ENCODE measurements at regions not wholly inside any gene's neighbourhood (a gene's known extent, or its start where the extent isn't known, plus 50 kb on each side); places are given as distances from the start of the nearest gene placed in this dataset.

DNA sequence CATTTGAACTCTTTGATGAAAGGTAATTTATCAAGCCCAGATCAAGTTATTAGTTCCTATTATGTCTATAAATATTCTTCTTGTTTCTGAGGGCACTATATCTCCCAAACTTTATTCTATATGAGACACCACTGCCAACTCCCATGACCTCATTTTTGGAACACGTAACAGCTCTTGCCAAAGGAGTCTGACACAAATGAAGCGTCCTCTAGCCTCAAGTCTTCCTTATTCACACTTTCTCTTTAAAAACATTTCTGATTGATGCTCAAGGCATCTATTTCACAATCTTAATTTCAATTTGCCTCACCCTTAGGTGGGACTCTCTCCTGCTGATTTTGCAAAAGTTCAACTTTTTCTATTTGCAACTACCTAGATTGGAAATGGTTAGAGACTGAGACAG lies 848.4 kb downstream of the GATA3 start:
- WGBS (ENCODE audit: extremely low coverage, insufficient coverage, insufficient read length): no CpG with 5 or more reads among the region's 2 CpGs
- H3K36me3 ChIP-seq (ENCODE audit: control insufficient read depth in 1 of 2, insufficient read depth in 2 of 2, low read length in 2 of 2): no peaks in the 10 kb centered on the region
- no peaks in the 10 kb centered on the region for H3K79me2 ChIP-seq (ENCODE audit: control insufficient read depth, insufficient read depth, low read length, poor library complexity)
- H2AFZ ChIP-seq (ENCODE audit: insufficient read depth, low read length, poor library complexity): no peak overlapping the region
- H4K91ac ChIP-seq (ENCODE audit: low read depth, low read length): no peak overlapping the region
- H3K9me3 ChIP-seq (ENCODE audit: insufficient read depth, low read depth, low read length): no peaks in the 10 kb centered on the region
- H3K4me2 ChIP-seq (ENCODE audit: low read length): no peak overlapping the region
- no peak for DNase-seq
- H3K27me3 ChIP-seq (ENCODE audit: insufficient read depth, low read length): no peaks in the 10 kb centered on the region
- no peak overlapping the region for H3K9ac ChIP-seq (ENCODE audit: low read length)
- H3K23ac ChIP-seq (ENCODE audit: low read length): no peak overlapping the region
- no peak overlapping the region for H2BK12ac ChIP-seq (ENCODE audit: low read length)
- no peak overlapping the region for H2BK120ac ChIP-seq (ENCODE audit: insufficient read depth, low read length, poor library complexity)
- H2AK5ac ChIP-seq (ENCODE audit: low read length): no peak overlapping the region
- no peak overlapping the region for H4K8ac ChIP-seq (ENCODE audit: low read depth, low read length)
- H2BK5ac ChIP-seq (ENCODE audit: low read depth, low read length, poor library complexity): no peak overlapping the region
- H4K12ac ChIP-seq (ENCODE audit: low read depth, low read length): no peak overlapping the region
- no peak overlapping the region for H3K4me3 ChIP-seq (ENCODE audit: low read depth, low read length)
- no peak overlapping the region for H3K18ac ChIP-seq (ENCODE audit: low read length)
- no peak overlapping the region for H3K27ac ChIP-seq (ENCODE audit: low read depth, low read length)
- H3K4ac ChIP-seq (ENCODE audit: low read depth, low read length): no peak overlapping the region
- no peaks in the 10 kb centered on the region for H3K79me1 ChIP-seq (ENCODE audit: low read length)
- H3K4me1 ChIP-seq (ENCODE audit: control insufficient read depth in 1 of 2, insufficient read depth in 2 of 2, low read length in 2 of 2): no peaks in the 10 kb centered on the region
- no peak overlapping the region for H3K14ac ChIP-seq (ENCODE audit: low read length)

GRCh38 chr10:8908013-8908412 lies 853.5 kb downstream of the GATA3 start:
- Histone ChIP-seq H2AK5ac (ENCODE audit: low read length) (no peak overlapping the region), H3K27ac (ENCODE audit: low read depth, low read length) (no peak overlapping the region), H3K23ac (ENCODE audit: low read length) (no peak overlapping the region), H3K9me3 (ENCODE audit: insufficient read depth, low read depth, low read length) (no peaks in the 10 kb centered on the region), H3K18ac (ENCODE audit: low read length) (no peak overlapping the region), H3K4me1 (ENCODE audit: control insufficient read depth in 1 of 2, insufficient read depth in 2 of 2, low read length in 2 of 2) (no peaks in the 10 kb centered on the region), H2AFZ (ENCODE audit: insufficient read depth, low read length, poor library complexity) (no peak overlapping the region), H3K14ac (ENCODE audit: low read length) (no peak overlapping the region), H3K27me3 (ENCODE audit: insufficient read depth, low read length) (no peaks in the 10 kb centered on the region), H3K79me1 (ENCODE audit: low read length) (no peaks in the 10 kb centered on the region), H3K79me2 (ENCODE audit: control insufficient read depth, insufficient read depth, low read length, poor library complexity) (no peaks in the 10 kb centered on the region), H3K9ac (ENCODE audit: low read length) (no peak overlapping the region), H2BK120ac (ENCODE audit: insufficient read depth, low read length, poor library complexity) (no peak overlapping the region), H4K8ac (ENCODE audit: low read depth, low read length) (no peak overlapping the region), H3K36me3 (ENCODE audit: control insufficient read depth in 1 of 2, insufficient read depth in 2 of 2, low read length in 2 of 2) (no peaks in the 10 kb centered on the region), H4K91ac (ENCODE audit: low read depth, low read length) (no peak overlapping the region), H3K4me2 (ENCODE audit: low read length) (no peak overlapping the region), H2BK12ac (ENCODE audit: low read length) (no peak overlapping the region), H2BK5ac (ENCODE audit: low read depth, low read length, poor library complexity) (no peak overlapping the region), H3K4me3 (ENCODE audit: low read depth, low read length) (no peak overlapping the region), H4K12ac (ENCODE audit: low read depth, low read length) (no peak overlapping the region), H3K4ac (ENCODE audit: low read depth, low read length) (no peak overlapping the region)
- no peak for DNase-seq
- no CpG with 5 or more reads among the region's 4 CpGs for WGBS (ENCODE audit: extremely low coverage, insufficient coverage, insufficient read length)

GRCh38 chr10:8910314-8910713 lies 855.8 kb downstream of the GATA3 start:
- Histone ChIP-seq H3K27me3 (ENCODE audit: insufficient read depth, low read length) (no peaks in the 10 kb centered on the region), H3K23ac (ENCODE audit: low read length) (no peak overlapping the region), H3K4ac (ENCODE audit: low read depth, low read length) (no peak overlapping the region), H4K12ac (ENCODE audit: low read depth, low read length) (no peak overlapping the region), H4K91ac (ENCODE audit: low read depth, low read length) (no peak overlapping the region), H3K4me2 (ENCODE audit: low read length) (no peak overlapping the region), H3K4me3 (ENCODE audit: low read depth, low read length) (no peak overlapping the region), H2BK12ac (ENCODE audit: low read length) (no peak overlapping the region), H3K27ac (ENCODE audit: low read depth, low read length) (no peak overlapping the region), H3K18ac (ENCODE audit: low read length) (no peak overlapping the region), H2BK120ac (ENCODE audit: insufficient read depth, low read length, poor library complexity) (no peak overlapping the region), H3K9ac (ENCODE audit: low read length) (no peak overlapping the region), H3K79me2 (ENCODE audit: control insufficient read depth, insufficient read depth, low read length, poor library complexity) (no peaks in the 10 kb centered on the region), H3K4me1 (ENCODE audit: control insufficient read depth in 1 of 2, insufficient read depth in 2 of 2, low read length in 2 of 2) (no peaks in the 10 kb centered on the region), H4K8ac (ENCODE audit: low read depth, low read length) (no peak overlapping the region), H3K9me3 (ENCODE audit: insufficient read depth, low read depth, low read length) (no peaks in the 10 kb centered on the region), H3K36me3 (ENCODE audit: control insufficient read depth in 1 of 2, insufficient read depth in 2 of 2, low read length in 2 of 2) (no peaks in the 10 kb centered on the region), H2AK5ac (ENCODE audit: low read length) (no peak overlapping the region), H2AFZ (ENCODE audit: insufficient read depth, low read length, poor library complexity) (no peak overlapping the region), H2BK5ac (ENCODE audit: low read depth, low read length, poor library complexity) (no peak overlapping the region), H3K79me1 (ENCODE audit: low read length) (no peaks in the 10 kb centered on the region), H3K14ac (ENCODE audit: low read length) (no peak overlapping the region)
- WGBS (ENCODE audit: extremely low coverage, insufficient coverage, insufficient read length): no CpG with 5 or more reads among the region's 3 CpGs
- DNase-seq: no peak

DNA sequence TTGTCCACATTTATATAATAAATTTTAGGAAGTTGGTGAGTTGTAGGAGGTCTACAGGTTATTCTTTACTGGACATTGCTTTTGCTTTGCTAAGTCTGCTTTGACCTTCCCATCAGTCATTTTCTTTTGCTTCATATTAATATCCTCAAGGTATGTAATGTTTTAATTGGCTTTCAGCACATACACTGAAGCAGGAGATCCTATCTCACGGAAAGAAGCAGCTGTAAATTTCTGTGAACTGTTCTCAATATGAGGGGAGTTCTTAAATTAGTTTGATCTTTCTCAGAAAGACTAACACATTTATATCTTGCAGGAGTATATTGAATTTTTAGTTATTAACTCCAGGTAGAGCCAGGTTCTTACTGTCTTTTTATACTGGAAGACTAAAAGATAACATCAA lies 856.5 kb downstream of the GATA3 start:
- Histone ChIP-seq H4K12ac (ENCODE audit: low read depth, low read length) (no peak overlapping the region), H3K14ac (ENCODE audit: low read length) (no peak overlapping the region), H2BK12ac (ENCODE audit: low read length) (no peak overlapping the region), H3K27me3 (ENCODE audit: insufficient read depth, low read length) (no peaks in the 10 kb centered on the region), H3K4me2 (ENCODE audit: low read length) (no peak overlapping the region), H3K9me3 (ENCODE audit: insufficient read depth, low read depth, low read length) (no peaks in the 10 kb centered on the region), H3K27ac (ENCODE audit: low read depth, low read length) (no peak overlapping the region), H3K4me1 (ENCODE audit: control insufficient read depth in 1 of 2, insufficient read depth in 2 of 2, low read length in 2 of 2) (no peaks in the 10 kb centered on the region), H3K79me1 (ENCODE audit: low read length) (no peaks in the 10 kb centered on the region), H3K18ac (ENCODE audit: low read length) (no peak overlapping the region), H2AFZ (ENCODE audit: insufficient read depth, low read length, poor library complexity) (no peak overlapping the region), H2BK5ac (ENCODE audit: low read depth, low read length, poor library complexity) (no peak overlapping the region), H4K8ac (ENCODE audit: low read depth, low read length) (no peak overlapping the region), H2AK5ac (ENCODE audit: low read length) (no peak overlapping the region), H3K36me3 (ENCODE audit: control insufficient read depth in 1 of 2, insufficient read depth in 2 of 2, low read length in 2 of 2) (no peaks in the 10 kb centered on the region), H3K4me3 (ENCODE audit: low read depth, low read length) (no peak overlapping the region), H4K91ac (ENCODE audit: low read depth, low read length) (no peak overlapping the region), H3K79me2 (ENCODE audit: control insufficient read depth, insufficient read depth, low read length, poor library complexity) (no peaks in the 10 kb centered on the region), H3K9ac (ENCODE audit: low read length) (no peak overlapping the region), H2BK120ac (ENCODE audit: insufficient read depth, low read length, poor library complexity) (no peak overlapping the region), H3K23ac (ENCODE audit: low read length) (no peak overlapping the region), H3K4ac (ENCODE audit: low read depth, low read length) (no peak overlapping the region)
- no peak for DNase-seq
- no CpG with 5 or more reads among the region's 1 CpG for WGBS (ENCODE audit: extremely low coverage, insufficient coverage, insufficient read length)
